Calu3 (cell line): ENCODE measurements at regions not wholly inside any gene's neighbourhood (a gene's known extent, or its start where the extent isn't known, plus 50 kb on each side); places are given as distances from the start of the nearest gene placed in this dataset.
"Not testable (repeated sequence)": the region's sequence is repeated elsewhere in the genome, so short reads cannot be mapped to it uniquely, and the experiment has no call there.

ENCODE experiments used
- BruUV-seq: library from RNA; stranded (reverse); fragments of 400-500 nt; replicated peaks from 2 replicates; lab custom pipeline; 2021; lab: Mats Ljungman, UMichigan
- CTCF ChIA-PET: fragments of 300-600 bp; sonication (Branson Sonifier 250); formaldehyde crosslinking; loops from one replicate; lab custom pipeline; 2022; ENCODE audit warnings: antibody characterized with exemption; lab: Charles Lee
- DNase-seq: peaks from one replicate; pipeline ENCODE4 v3.0.0; 2022
- H3K27ac Mint-ChIP-seq: one replicate; pipeline ENCODE4 v1.8.0; 2022; ENCODE audit warnings: mixed read lengths; ENCODE audit not compliant: unreplicated experiment
- H3K27me3 Mint-ChIP-seq: one replicate; pipeline ENCODE4 v1.8.0; 2022; ENCODE audit warnings: mixed read lengths; ENCODE audit not compliant: unreplicated experiment
- H3K36me3 Mint-ChIP-seq: one replicate; pipeline ENCODE4 v1.8.0; 2022; ENCODE audit warnings: mild to moderate bottlenecking, moderate library complexity, mixed read lengths; ENCODE audit not compliant: insufficient read depth, unreplicated experiment
- H3K4me1 Mint-ChIP-seq: one replicate; pipeline ENCODE4 v1.8.0; 2022; ENCODE audit warnings: mild to moderate bottlenecking, low read depth, mixed read lengths; ENCODE audit not compliant: unreplicated experiment
- H3K4me3 Mint-ChIP-seq: one replicate; pipeline ENCODE4 v1.8.0; 2022; ENCODE audit warnings: mild to moderate bottlenecking, low read depth, moderate library complexity, mixed read lengths; ENCODE audit not compliant: unreplicated experiment
- H3K9me3 Mint-ChIP-seq: one replicate; pipeline ENCODE4 v1.8.0; 2022; ENCODE audit warnings: low read depth, mixed read lengths; ENCODE audit not compliant: unreplicated experiment
- CTCF ChIP-seq: fragments of 200-600 bp; IDR thresholded peaks from one replicate; pipeline ENCODE4 v1.8.0; 2022; ENCODE audit warnings: antibody characterized with exemption; ENCODE audit not compliant: unreplicated experiment
- intact Hi-C: fragments of 100-400 bp; cut with micrococcal nuclease; formaldehyde crosslinking; loops from one replicate; pipeline ENCODE4 v1.10.0; 2022; ENCODE audit not compliant: unreplicated experiment

GRCh38 chr3:159380891-159381290 is 579.0 kb downstream of the MFSD1 start:
- Mint-ChIP-seq H3K36me3 (no peaks in the 10 kb centered on the region), H3K9me3 (peaks cover under 1% of the 10 kb centered on the region), H3K4me1 (no peaks in the 10 kb centered on the region), H3K27ac (no peak overlapping the region), H3K27me3 (no peaks in the 10 kb centered on the region), H3K4me3 (no peak overlapping the region)
- TF ChIP-seq CTCF, result no peak
- intact Hi-C loops, result no loop called here
- no TSS peak for BruUV-seq
- CTCF ChIA-PET, result interaction anchor here (0.5 to 0.7 kb wide), 2 partner anchors 23 to 35 kb away, joined by 3 to 5 read pairs; no protein-coding TSS in a partner anchor
- DNase-seq, result no peak

GRCh38 chr3:159390656-159391212 is 588.9 kb downstream of the MFSD1 start:
- Mint-ChIP-seq H3K27me3 (no peaks in the 10 kb centered on the region), H3K36me3 (no peaks in the 10 kb centered on the region), H3K9me3 (peaks cover 3% of the 10 kb centered on the region), H3K27ac (no peak overlapping the region), H3K4me3 (no peak overlapping the region), H3K4me1 (no peaks in the 10 kb centered on the region)
- DNase-seq, result no peak
- TF ChIP-seq CTCF, result no peak
- CTCF ChIA-PET, result interaction anchor here (0.5 kb wide), 1 partner anchor 16 kb away, joined by 3 read pairs; no protein-coding TSS in a partner anchor
- intact Hi-C loops, result no loop called here
- no TSS peak for BruUV-seq

DNA sequence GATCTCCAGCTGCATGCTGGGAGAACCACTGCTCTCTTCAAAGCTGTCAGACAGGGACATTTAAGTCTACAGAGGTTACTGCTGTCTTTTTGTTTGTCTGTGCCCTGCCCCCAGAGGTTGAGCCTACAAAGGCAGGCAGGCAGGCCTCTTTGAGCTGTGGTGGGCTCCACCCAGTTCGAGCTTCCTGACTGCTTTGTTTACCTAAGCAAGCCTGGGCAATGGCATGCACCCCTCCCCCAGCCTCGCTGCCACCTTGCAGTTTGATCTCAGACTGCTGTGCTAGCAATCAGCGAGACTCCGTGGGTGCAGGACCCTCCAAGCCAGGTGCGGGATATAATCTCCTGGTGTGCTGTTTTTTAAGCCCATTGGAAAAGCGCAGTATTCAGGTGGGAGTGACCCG is 591.0 kb upstream of the IL12A start:
- H3K4me1 Mint-ChIP-seq, H3K4me3 Mint-ChIP-seq, H3K27me3 Mint-ChIP-seq, BruUV-seq, H3K36me3 Mint-ChIP-seq, H3K27ac Mint-ChIP-seq, DNase-seq, intact Hi-C loops, CTCF ChIA-PET: not testable (repeated sequence)
- H3K9me3 Mint-ChIP-seq, result peaks cover 10% of the 10 kb centered on the region

DNA sequence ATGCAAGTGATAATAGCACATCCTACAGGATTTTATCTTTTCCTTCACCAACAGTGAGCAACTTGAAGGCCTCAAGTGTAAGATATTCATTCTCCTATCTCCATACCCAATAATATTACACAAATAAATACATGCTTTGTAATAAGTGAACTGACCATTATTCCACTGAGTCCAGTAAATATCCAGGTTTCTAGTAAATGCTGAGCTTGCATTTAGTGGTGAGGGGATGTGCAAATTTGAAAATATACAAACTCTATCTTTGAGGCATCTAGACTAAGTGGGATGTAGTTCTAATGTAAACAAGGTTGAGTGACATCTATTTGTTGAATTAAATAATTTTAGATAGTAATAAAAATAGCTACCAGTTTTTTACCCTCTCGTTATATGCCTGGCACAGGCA is 587.6 kb upstream of the IL12A start:
- no peaks in the 10 kb centered on the region for H3K36me3 Mint-ChIP-seq
- H3K9me3 Mint-ChIP-seq, result peaks cover 12% of the 10 kb centered on the region
- CTCF ChIA-PET, result no interaction called here
- no peaks in the 10 kb centered on the region for H3K4me1 Mint-ChIP-seq
- H3K27ac Mint-ChIP-seq, result no peak overlapping the region
- no TSS peak for BruUV-seq
- intact Hi-C loops, result no loop called here
- no peak overlapping the region for H3K4me3 Mint-ChIP-seq
- no peaks in the 10 kb centered on the region for H3K27me3 Mint-ChIP-seq
- no peak for TF ChIP-seq CTCF
- no peak for DNase-seq

GRCh38 chr3:159409711-159410110 is 578.9 kb upstream of the IL12A start:
- H3K27me3 Mint-ChIP-seq, CTCF ChIA-PET, DNase-seq, BruUV-seq, H3K4me3 Mint-ChIP-seq, H3K36me3 Mint-ChIP-seq, H3K4me1 Mint-ChIP-seq, H3K27ac Mint-ChIP-seq, intact Hi-C loops: not testable (repeated sequence)
- H3K9me3 Mint-ChIP-seq, result peaks cover 12% of the 10 kb centered on the region
